GM21786 (cell line): ENCODE measurements at regions not wholly inside any gene's neighbourhood (a gene's known extent, or its start where the extent isn't known, plus 50 kb on each side); places are given as distances from the start of the nearest gene placed in this dataset.

Experiments
- ATAC-seq: cut with Tn5 transposase; IDR thresholded peaks from one replicate; pipeline ENCODE4 v1.9.1; 2021; ENCODE audit not compliant: unreplicated experiment

- ATAC-seq = no peak
Observed at GRCh38 chr21:35336534-35336933, 287.4 kb upstream of the RUNX1 start.

DNA sequence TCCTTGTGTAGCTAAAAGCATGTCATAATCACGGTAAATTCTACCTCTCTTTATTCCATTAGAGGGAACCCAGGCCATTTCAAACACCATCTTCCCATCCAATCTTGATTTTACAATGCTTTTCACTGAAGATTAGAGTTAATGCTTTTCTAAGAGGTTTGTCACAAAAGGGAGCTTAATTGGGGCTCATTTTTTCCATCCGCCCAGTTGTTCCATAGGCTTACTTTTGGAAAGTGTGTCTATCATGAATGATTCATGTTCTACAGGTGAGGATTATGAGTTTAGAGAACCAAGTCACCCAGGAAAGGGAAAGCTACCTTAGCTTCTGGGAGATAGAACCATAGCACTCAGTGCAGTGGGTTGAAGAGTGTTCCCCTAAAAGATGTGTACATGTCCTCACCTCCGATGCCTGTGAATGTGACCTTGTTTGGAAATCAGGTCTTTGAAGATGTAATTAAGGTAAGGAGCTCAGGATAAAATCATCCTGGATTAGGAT lies 286.9 kb upstream of the RUNX1 start:
- ATAC-seq = no peak

- ATAC-seq = no peak
Observed at GRCh38 chr21:35333831-35334618, 284.9 kb upstream of the RUNX1 start.

- ATAC-seq = no peak
Observed at GRCh38 chr21:35332841-35333426, 283.8 kb upstream of the RUNX1 start.

GRCh38 chr21:35329940-35330660 lies 281.0 kb upstream of the RUNX1 start:
- no peak for ATAC-seq

DNA sequence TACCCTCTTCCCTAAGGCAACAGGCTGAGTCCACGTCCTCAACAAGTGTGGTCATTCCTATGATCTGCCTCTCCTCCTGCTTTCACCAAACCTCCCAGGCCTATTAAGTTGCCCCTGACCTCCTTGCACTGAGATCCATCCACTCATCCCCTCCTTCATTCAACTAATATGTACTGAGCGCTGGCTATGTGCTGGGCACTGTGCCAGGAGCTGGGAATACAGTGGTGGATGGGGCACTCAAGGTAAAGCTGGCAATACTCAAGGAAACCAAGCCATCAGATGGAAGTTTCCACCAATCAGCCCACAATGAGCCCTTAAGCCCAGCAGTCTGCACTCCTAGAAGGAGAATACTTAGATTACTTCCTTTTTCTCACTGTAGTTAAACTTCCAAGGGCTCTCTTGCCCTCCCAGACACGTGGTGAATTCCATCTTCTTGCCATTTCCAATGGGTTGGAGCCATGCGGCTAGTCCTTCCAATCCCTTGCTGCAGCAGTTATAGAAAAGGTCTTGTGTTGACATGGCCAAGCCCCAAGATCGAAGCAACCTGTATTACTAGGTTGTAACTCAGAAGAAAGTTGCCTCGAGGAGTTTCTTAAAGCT lies 279.9 kb upstream of the RUNX1 start:
- ATAC-seq = no peak

- no peak for ATAC-seq
Observed at GRCh38 chr21:35326677-35327076, 277.6 kb upstream of the RUNX1 start.

DNA sequence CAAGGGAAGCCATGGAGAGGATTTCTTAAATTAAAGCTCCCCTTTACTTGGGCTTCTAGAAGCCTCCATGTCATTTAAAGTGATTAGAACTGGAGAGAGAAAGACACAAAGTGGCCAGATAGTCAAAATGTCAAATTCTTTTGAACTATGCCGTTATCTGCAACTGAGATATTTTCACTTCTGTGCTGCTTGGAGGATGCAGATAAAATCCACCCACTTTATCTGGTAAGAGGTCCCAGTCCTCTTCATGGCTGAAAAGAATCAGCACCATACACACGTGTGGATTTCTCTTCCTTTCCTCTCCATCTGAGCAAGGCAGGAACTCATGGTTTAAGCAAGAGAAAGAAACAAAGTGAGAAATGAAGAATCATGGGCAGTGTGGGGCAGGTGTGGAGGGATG lies 276.9 kb upstream of the RUNX1 start:
- ATAC-seq = no peak

- ATAC-seq = no peak
Observed at GRCh38 chr21:35324372-35325220, 275.5 kb upstream of the RUNX1 start.

- no peak for ATAC-seq
Observed at GRCh38 chr21:35323947-35324346, 274.8 kb upstream of the RUNX1 start.

DNA sequence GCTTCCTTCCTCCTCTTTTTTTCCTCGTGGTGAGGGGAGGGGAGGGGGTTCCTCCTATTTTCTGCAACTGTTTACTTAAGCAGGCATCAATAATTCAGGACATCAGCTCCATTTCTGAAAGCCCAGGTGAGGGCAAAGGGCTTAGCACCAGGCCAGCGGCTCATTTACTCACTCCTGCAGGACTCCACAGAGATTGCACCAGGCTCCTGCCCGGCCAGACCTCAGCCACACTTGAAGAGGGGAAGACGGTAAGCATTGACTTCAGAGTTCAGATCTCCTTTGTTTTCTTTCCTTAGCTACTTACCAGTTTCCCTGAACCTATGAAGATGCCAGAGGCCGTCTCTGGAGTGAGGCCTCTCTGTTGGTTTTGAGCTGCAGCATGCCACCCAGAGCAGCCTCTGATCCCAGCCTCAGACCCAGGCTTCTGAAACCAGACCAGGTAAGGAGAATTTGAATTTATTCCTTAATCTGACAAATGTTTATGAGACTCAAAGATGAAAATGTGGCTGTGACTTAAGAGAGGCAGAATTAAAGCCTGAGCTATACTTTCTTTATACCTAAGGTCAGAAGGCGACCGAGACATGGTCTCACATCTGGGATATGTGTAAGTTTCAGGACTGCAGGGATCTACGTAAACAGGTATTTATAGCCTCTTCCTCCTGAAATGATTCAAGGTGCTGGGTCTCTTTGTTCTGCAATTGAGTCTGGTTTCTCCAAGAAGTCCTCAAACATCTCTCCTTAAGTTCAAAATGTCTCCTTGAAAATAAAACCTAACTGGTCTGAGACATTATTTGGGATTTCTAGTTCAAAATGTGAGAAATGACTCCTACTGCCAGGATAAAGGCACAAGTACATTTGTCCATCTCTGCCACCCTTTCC lies 272.5 kb upstream of the RUNX1 start:
- ATAC-seq = no peak

DNA sequence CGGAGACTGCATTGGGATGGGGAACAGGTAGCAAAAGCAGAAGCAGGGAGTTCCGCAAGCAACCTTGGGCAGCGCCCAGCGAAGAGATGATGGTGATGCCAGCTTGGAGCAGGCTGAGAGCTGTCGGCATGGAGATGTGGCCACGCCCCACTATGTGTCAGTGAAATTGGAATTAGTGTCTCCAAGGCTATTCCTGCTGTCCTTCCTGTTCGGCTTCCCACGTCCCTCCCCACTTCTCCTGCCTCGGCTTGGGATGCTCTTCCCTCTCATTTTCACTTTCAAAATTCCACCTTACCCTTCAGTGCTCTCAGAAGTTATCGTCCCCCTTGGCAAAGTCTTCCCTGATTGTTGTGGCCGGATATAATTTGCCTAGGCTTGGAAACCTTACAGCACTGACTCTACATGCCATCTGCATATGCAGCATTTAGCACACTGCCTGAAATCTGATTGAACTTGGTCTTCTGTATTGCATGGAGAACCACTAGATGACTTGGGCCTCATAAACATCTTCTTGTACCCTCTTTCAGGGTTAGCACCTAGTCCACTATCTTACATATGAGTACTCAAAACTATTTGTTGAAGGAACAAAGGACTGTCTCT lies 270.7 kb upstream of the RUNX1 start:
- ATAC-seq = no peak

DNA sequence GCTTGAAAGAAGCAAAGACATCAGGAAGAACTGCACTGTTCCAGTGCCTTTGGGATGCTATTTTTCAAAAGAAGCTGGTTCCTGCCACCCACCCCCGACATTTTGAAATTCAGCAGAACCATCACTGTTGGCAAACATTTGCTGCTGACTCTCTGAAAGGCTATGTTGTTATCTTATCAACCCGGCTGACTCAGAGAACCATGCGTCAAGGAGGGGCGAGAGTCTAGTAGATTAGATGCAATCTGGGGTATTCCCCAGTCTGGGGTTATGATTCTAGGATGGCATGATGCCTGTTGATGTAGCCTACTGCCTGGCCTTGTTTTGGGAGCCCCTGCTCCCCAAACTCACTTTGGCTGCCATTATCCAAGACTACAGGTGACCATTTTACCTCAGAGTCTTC lies 267.8 kb upstream of the RUNX1 start:
- no peak for ATAC-seq

- ATAC-seq = no peak
Observed at GRCh38 chr21:35316456-35316855, 267.4 kb upstream of the RUNX1 start.

DNA sequence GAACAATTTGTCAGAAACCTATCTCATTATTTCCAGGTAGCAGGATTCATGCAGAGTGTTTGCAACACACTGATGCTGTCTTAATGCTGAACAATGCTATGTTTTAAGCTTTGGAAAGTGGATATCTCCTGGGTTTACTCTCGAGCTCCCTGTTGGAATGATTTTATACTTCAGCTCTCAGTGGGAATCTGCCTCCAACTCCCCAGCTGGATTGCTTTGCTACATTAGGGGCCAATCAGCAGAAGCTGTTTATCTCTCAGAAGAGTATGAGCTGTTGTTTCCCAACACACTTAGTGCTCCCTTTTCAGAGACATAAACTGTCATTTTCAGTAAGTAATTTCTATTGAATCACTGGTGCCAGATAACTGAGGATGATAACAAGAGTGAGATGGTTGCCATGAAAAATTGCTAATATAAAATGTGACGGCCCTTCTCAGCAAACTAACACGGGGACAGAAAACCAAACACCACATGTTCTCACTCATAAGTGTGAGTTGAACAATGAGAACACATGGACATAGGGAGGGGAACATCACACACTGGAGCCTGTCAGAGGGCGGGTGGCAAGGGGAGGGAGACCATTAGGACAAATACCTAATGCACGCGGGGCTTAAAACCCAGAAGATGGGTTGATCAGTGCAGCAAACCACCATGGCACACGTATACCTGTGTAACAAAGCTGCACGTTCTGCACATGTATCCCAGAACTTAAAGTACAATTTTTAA lies 265.9 kb upstream of the RUNX1 start:
- ATAC-seq = no peak

DNA sequence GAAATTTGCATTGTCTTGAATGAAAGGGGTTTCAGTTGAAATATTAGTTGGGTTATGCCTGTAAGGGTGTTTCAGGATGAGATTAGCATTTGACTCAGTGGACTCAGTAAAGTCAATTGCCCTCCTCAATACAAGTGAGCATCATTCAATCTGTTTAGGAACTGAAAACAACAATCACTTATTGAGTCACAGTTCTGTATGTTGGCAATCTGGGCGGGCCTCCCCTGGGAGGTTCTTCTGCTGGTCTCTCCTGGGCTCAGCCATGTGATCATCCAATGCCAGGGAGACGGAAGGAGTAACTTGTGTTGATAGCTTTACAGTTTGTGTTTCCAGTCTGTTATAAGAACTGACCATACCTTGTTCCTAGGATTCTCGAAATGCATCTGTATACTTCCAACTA lies 262.9 kb upstream of the RUNX1 start:
- ATAC-seq = no peak

GRCh38 chr21:35309316-35309715 lies 260.2 kb upstream of the RUNX1 start:
- ATAC-seq = no peak

DNA sequence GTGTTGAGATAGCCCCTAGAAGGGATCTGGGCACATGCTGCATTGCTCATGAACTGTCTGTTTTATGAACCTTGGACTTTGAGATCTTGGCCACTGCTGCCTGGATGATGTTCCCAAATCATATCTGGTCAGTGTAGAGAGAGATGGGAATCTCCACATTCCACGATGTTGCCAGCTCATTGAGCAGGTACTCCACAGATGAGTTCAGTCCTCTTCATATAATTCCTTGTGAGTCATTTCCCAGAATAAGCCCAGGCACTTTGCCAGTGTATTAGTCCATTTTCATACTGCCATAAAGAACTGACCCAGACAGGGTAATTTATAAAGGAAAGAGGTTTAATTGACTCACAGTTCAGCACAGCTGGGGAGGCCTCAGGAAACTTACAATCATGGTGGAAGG lies 254.0 kb upstream of the RUNX1 start:
- no peak for ATAC-seq

DNA sequence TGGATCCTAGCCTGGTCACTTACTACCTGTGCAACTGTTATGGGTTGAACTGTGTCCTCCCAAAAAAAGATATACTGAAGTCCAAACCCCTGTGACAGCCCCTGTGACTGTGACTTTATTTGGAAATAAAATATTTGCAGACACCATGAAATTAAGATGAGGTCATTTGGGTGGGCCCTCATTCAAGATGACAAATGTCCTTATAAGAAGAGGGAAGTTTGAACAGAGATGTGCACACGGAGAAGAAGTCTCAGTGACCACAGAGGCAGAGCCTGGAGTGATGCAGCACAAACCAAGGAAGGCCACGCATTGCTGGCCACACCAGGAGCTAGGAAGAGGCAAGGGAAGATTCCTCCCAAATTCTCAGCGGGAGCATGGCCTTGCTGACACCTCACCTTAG lies 249.7 kb upstream of the RUNX1 start:
- ATAC-seq = no peak
